ENCODE measurements at regions not wholly inside any gene's neighbourhood (a gene's known extent, or its start where the extent isn't known, plus 50 kb on each side); places are given as distances from the start of the nearest gene placed in this dataset.

GRCh38 chr5:40414922-40415321 is 264.8 kb upstream of the PTGER4 start:
- H3K4me3 ChIP-seq (replicated peaks in 1 of 2; ENCODE audit: low read depth in 2 of 2, low read length in 2 of 2): no peak overlapping the region
- no peak for TF ChIP-seq CTCF (IDR thresholded peaks at IDR 0.05; ENCODE audit: low read depth, low read length)
- no peak for DNase-seq (ENCODE audit: low read depth in 2 of 2)

GRCh38 chr5:40413743-40414142 is 266.0 kb upstream of the PTGER4 start:
- H3K4me3 ChIP-seq (replicated peaks in 1 of 2; ENCODE audit: low read depth in 2 of 2, low read length in 2 of 2): no peak overlapping the region
- peak; percentile 51 to 87 for DNase-seq (ENCODE audit: low read depth in 2 of 2)
- TF ChIP-seq CTCF (IDR thresholded peaks at IDR 0.05; ENCODE audit: low read depth, low read length): no peak

GRCh38 chr5:40412771-40413170 is 266.9 kb upstream of the PTGER4 start:
- DNase-seq (ENCODE audit: low read depth in 2 of 2): no peak
- no peak overlapping the region for H3K4me3 ChIP-seq (replicated peaks in 1 of 2; ENCODE audit: low read depth in 2 of 2, low read length in 2 of 2)
- no peak for TF ChIP-seq CTCF (IDR thresholded peaks at IDR 0.05; ENCODE audit: low read depth, low read length)

GRCh38 chr5:40410964-40411635 is 268.6 kb upstream of the PTGER4 start:
- DNase-seq (ENCODE audit: low read depth in 2 of 2): peak; percentile 69 to 73
- no peak overlapping the region for H3K4me3 ChIP-seq (replicated peaks in 1 of 2; ENCODE audit: low read depth in 2 of 2, low read length in 2 of 2)
- no peak for TF ChIP-seq CTCF (IDR thresholded peaks at IDR 0.05; ENCODE audit: low read depth, low read length)

GRCh38 chr5:40410231-40410861 is 269.4 kb upstream of the PTGER4 start:
- DNase-seq (ENCODE audit: low read depth in 2 of 2): peak; percentile 65 to 76
- TF ChIP-seq CTCF (IDR thresholded peaks at IDR 0.05; ENCODE audit: low read depth, low read length): no peak
- H3K4me3 ChIP-seq (replicated peaks in 1 of 2; ENCODE audit: low read depth in 2 of 2, low read length in 2 of 2): no peak overlapping the region

- DNase-seq (ENCODE audit: low read depth in 2 of 2): no peak
- TF ChIP-seq CTCF (IDR thresholded peaks at IDR 0.05; ENCODE audit: low read depth, low read length): no peak
- H3K4me3 ChIP-seq (replicated peaks in 1 of 2; ENCODE audit: low read depth in 2 of 2, low read length in 2 of 2): no peak overlapping the region
These were observed 270.1 kb upstream of the PTGER4 start for GRCh38 chr5:40409601-40410000.
